Activated naive CD4-positive, alpha-beta T cell treated with anti-CD3 and anti-CD28 coated beads, Interleukin-2, amount 10 ng/mL, durations not matched to agents 7 days and 5 days (primary cell): ENCODE measurements at regions not wholly inside any gene's neighbourhood (a gene's known extent, or its start where the extent isn't known, plus 50 kb on each side); places are given as distances from the start of the nearest gene placed in this dataset.

Experiments used
- CTCF ChIA-PET: fragments of 350-600 bp; sonication (Branson Sonifier 250); formaldehyde crosslinking; loops from one replicate; lab custom pipeline; 2021; ENCODE audit warnings: antibody characterized with exemption; lab: Charles Lee
- DNase-seq: peaks from one replicate; pipeline ENCODE4 v3.0.0-alpha.2; 2020
- H3K27ac Mint-ChIP-seq: one replicate; pipeline ENCODE4 v1.8.0; 2021; ENCODE audit warnings: mild to moderate bottlenecking, moderate library complexity, mixed read lengths
- H3K27me3 Mint-ChIP-seq: one replicate; pipeline ENCODE4 v1.8.0; 2021; ENCODE audit warnings: mild to moderate bottlenecking, mixed read lengths
- H3K36me3 Mint-ChIP-seq: one replicate; pipeline ENCODE4 v1.8.0; 2021; ENCODE audit warnings: mixed read lengths
- H3K4me1 Mint-ChIP-seq: one replicate; pipeline ENCODE4 v1.8.0; 2021; ENCODE audit warnings: mixed read lengths
- H3K4me3 Mint-ChIP-seq: one replicate; pipeline ENCODE4 v1.8.0; 2021; ENCODE audit warnings: mild to moderate bottlenecking, moderate library complexity, mixed read lengths
- H3K9me3 Mint-ChIP-seq: one replicate; pipeline ENCODE4 v1.8.0; 2021; ENCODE audit warnings: mixed read lengths

GRCh38 chr16:55116165-55116920, 185.7 kb downstream of the IRX5 start:
- Mint-ChIP-seq H3K4me3 (no peak overlapping the region), H3K4me1 (no peaks in the 10 kb centered on the region), H3K9me3 (no peaks in the 10 kb centered on the region), H3K36me3 (no peaks in the 10 kb centered on the region), H3K27ac (no peak overlapping the region), H3K27me3 (no peaks in the 10 kb centered on the region)
- DNase-seq: no peak
- CTCF ChIA-PET: no interaction called here

- Mint-ChIP-seq H3K27ac (no peak overlapping the region), H3K4me3 (no peak overlapping the region), H3K4me1 (no peaks in the 10 kb centered on the region), H3K9me3 (no peaks in the 10 kb centered on the region), H3K36me3 (no peaks in the 10 kb centered on the region), H3K27me3 (no peaks in the 10 kb centered on the region)
- DNase-seq: no peak
- CTCF ChIA-PET: no interaction called here
Observed at GRCh38 chr16:55118701-55119260, 188.1 kb downstream of the IRX5 start.

GRCh38 chr16:55120408-55120807, 189.7 kb downstream of the IRX5 start:
- no peak overlapping the region for H3K4me3 Mint-ChIP-seq
- H3K27me3 Mint-ChIP-seq: no peaks in the 10 kb centered on the region
- H3K36me3 Mint-ChIP-seq: no peaks in the 10 kb centered on the region
- CTCF ChIA-PET: interaction anchor here (1.7 kb wide), 1 partner anchor 13 kb away, joined by 5 read pairs; no protein-coding TSS in a partner anchor
- no peak for DNase-seq
- no peak overlapping the region for H3K27ac Mint-ChIP-seq
- H3K4me1 Mint-ChIP-seq: no peaks in the 10 kb centered on the region
- no peaks in the 10 kb centered on the region for H3K9me3 Mint-ChIP-seq

GRCh38 chr16:55120826-55121225, 190.2 kb downstream of the IRX5 start:
- CTCF ChIA-PET: interaction anchor here (1.7 kb wide), 1 partner anchor 14 kb away, joined by 5 read pairs; no protein-coding TSS in a partner anchor
- Mint-ChIP-seq H3K4me1 (no peaks in the 10 kb centered on the region), H3K4me3 (no peak overlapping the region), H3K9me3 (peaks cover under 1% of the 10 kb centered on the region), H3K36me3 (no peaks in the 10 kb centered on the region), H3K27ac (no peak overlapping the region), H3K27me3 (no peaks in the 10 kb centered on the region)
- no peak for DNase-seq

GRCh38 chr16:55123652-55124051, 193.0 kb downstream of the IRX5 start:
- Mint-ChIP-seq H3K27ac (no peak overlapping the region), H3K9me3 (peaks cover 2% of the 10 kb centered on the region)

GRCh38 chr16:55125818-55126385, 195.2 kb downstream of the IRX5 start:
- no peaks in the 10 kb centered on the region for H3K27me3 Mint-ChIP-seq
- CTCF ChIA-PET: no interaction called here
- H3K9me3 Mint-ChIP-seq: peaks cover 2% of the 10 kb centered on the region
- no peaks in the 10 kb centered on the region for H3K36me3 Mint-ChIP-seq
- no peaks in the 10 kb centered on the region for H3K4me1 Mint-ChIP-seq
- no peak overlapping the region for H3K4me3 Mint-ChIP-seq
- H3K27ac Mint-ChIP-seq: no peak overlapping the region
- no peak for DNase-seq

More at GRCh38 chr16:55123652-55124051, 193.0 kb downstream of the IRX5 start:
- CTCF ChIA-PET: no interaction called here
- DNase-seq: no peak
- Mint-ChIP-seq H3K27me3 (no peaks in the 10 kb centered on the region), H3K4me1 (no peaks in the 10 kb centered on the region), H3K4me3 (no peak overlapping the region), H3K36me3 (no peaks in the 10 kb centered on the region)

GRCh38 chr16:55126456-55126855, 195.8 kb downstream of the IRX5 start:
- H3K9me3 Mint-ChIP-seq: peaks cover 2% of the 10 kb centered on the region
- no peak overlapping the region for H3K4me3 Mint-ChIP-seq
- no peaks in the 10 kb centered on the region for H3K36me3 Mint-ChIP-seq
- no peak overlapping the region for H3K27ac Mint-ChIP-seq
- H3K4me1 Mint-ChIP-seq: no peaks in the 10 kb centered on the region
- no peaks in the 10 kb centered on the region for H3K27me3 Mint-ChIP-seq
- CTCF ChIA-PET: no interaction called here
- no peak for DNase-seq

- no peak overlapping the region for H3K4me3 Mint-ChIP-seq
- H3K27ac Mint-ChIP-seq: no peak overlapping the region
- H3K27me3 Mint-ChIP-seq: no peaks in the 10 kb centered on the region
- peaks cover 2% of the 10 kb centered on the region for H3K9me3 Mint-ChIP-seq
- no peaks in the 10 kb centered on the region for H3K4me1 Mint-ChIP-seq
- no peak for DNase-seq
- CTCF ChIA-PET: no interaction called here
- no peaks in the 10 kb centered on the region for H3K36me3 Mint-ChIP-seq
Observed at GRCh38 chr16:55130456-55130855, 193.5 kb upstream of the IRX6 start.

- no peak overlapping the region for H3K27ac Mint-ChIP-seq
- H3K27me3 Mint-ChIP-seq: no peaks in the 10 kb centered on the region
- CTCF ChIA-PET: no interaction called here
- H3K4me1 Mint-ChIP-seq: no peaks in the 10 kb centered on the region
- H3K36me3 Mint-ChIP-seq: no peaks in the 10 kb centered on the region
- no peak for DNase-seq
- H3K9me3 Mint-ChIP-seq: peaks cover under 1% of the 10 kb centered on the region
- no peak overlapping the region for H3K4me3 Mint-ChIP-seq
Observed at GRCh38 chr16:55130911-55131310, 193.1 kb upstream of the IRX6 start.

GRCh38 chr16:55133654-55134053, 190.3 kb upstream of the IRX6 start:
- CTCF ChIA-PET: no interaction called here
- H3K27me3 Mint-ChIP-seq: no peaks in the 10 kb centered on the region
- DNase-seq: no peak
- no peaks in the 10 kb centered on the region for H3K9me3 Mint-ChIP-seq
- no peak overlapping the region for H3K4me3 Mint-ChIP-seq
- no peaks in the 10 kb centered on the region for H3K36me3 Mint-ChIP-seq
- no peaks in the 10 kb centered on the region for H3K4me1 Mint-ChIP-seq
- no peak overlapping the region for H3K27ac Mint-ChIP-seq

GRCh38 chr16:55136356-55137150, 187.4 kb upstream of the IRX6 start:
- no peaks in the 10 kb centered on the region for H3K9me3 Mint-ChIP-seq
- no peaks in the 10 kb centered on the region for H3K4me1 Mint-ChIP-seq
- DNase-seq: no peak
- H3K27ac Mint-ChIP-seq: no peak overlapping the region
- no peaks in the 10 kb centered on the region for H3K36me3 Mint-ChIP-seq
- CTCF ChIA-PET: no interaction called here
- H3K4me3 Mint-ChIP-seq: no peak overlapping the region
- no peaks in the 10 kb centered on the region for H3K27me3 Mint-ChIP-seq

- H3K27ac Mint-ChIP-seq: no peak overlapping the region
- H3K36me3 Mint-ChIP-seq: no peaks in the 10 kb centered on the region
- H3K4me3 Mint-ChIP-seq: no peak overlapping the region
- H3K4me1 Mint-ChIP-seq: no peaks in the 10 kb centered on the region
- H3K9me3 Mint-ChIP-seq: no peaks in the 10 kb centered on the region
- H3K27me3 Mint-ChIP-seq: no peaks in the 10 kb centered on the region
- DNase-seq: no peak
- CTCF ChIA-PET: no interaction called here
Observed at GRCh38 chr16:55138298-55138697, 185.7 kb upstream of the IRX6 start.

- no peak for DNase-seq
- H3K27me3 Mint-ChIP-seq: no peaks in the 10 kb centered on the region
- CTCF ChIA-PET: no interaction called here
- H3K4me1 Mint-ChIP-seq: no peaks in the 10 kb centered on the region
- H3K36me3 Mint-ChIP-seq: no peaks in the 10 kb centered on the region
- H3K4me3 Mint-ChIP-seq: no peak overlapping the region
- no peaks in the 10 kb centered on the region for H3K9me3 Mint-ChIP-seq
- H3K27ac Mint-ChIP-seq: no peak overlapping the region
Observed at GRCh38 chr16:55142405-55142804, 181.6 kb upstream of the IRX6 start.

GRCh38 chr16:55144651-55145050, 179.4 kb upstream of the IRX6 start:
- CTCF ChIA-PET: interaction anchor here (0.8 kb wide), 1 partner anchor 36 kb away, joined by 3 read pairs; no protein-coding TSS in a partner anchor
- H3K4me3 Mint-ChIP-seq: no peak overlapping the region
- no peaks in the 10 kb centered on the region for H3K36me3 Mint-ChIP-seq
- no peaks in the 10 kb centered on the region for H3K27me3 Mint-ChIP-seq
- no peak overlapping the region for H3K27ac Mint-ChIP-seq
- H3K9me3 Mint-ChIP-seq: no peaks in the 10 kb centered on the region
- H3K4me1 Mint-ChIP-seq: no peaks in the 10 kb centered on the region
- no peak for DNase-seq
